Fibroblast of skin of right biceps (primary cell): ENCODE measurements at regions not wholly inside any gene's neighbourhood (a gene's known extent, or its start where the extent isn't known, plus 50 kb on each side); places are given as distances from the start of the nearest gene placed in this dataset.
"Not testable (repeated sequence)": the region's sequence is repeated elsewhere in the genome, so short reads cannot be mapped to it uniquely, and the experiment has no call there.

Experiments used
- DNase-seq: peaks from one replicate; pipeline ENCODE4 v3.0.0-alpha.2; 2013

DNA sequence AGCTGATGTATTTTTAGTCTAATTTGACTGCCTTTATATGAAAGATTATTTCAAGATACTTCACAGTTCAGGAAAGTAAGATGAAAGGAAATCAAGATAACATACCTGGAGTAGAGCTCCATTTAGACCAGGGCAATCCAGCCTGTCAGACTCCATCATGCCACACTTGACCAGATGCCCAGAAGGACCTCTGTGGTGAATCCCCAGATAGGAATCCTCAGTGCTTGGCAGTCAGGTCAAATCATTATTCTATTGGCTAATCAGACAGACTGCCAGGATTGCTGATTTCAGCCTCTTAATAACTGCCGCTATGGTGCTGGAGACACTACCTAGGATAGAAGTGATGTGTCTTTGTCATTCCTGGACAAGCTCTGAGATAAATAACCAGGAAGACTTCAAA, 404.2 kb downstream of the STK39 start:
- no peak for DNase-seq

DNA sequence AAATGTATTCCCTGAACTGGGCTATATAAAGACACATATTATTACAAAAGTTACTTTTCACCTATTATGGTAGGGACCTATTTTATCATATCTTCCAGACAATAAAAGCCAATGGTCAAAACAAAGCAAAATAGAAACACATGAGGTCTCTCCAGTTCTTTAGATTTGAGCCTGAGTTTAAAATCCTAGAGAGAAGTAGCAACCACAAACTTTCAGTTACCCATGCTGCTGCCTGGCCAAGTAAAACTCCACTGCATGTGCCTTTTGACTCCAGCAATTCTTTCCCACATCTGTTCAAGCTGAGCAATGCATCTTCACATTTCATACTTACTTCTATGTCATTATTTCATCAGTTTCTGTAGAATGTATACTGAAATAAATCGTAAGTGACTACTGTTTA, 405.3 kb downstream of the STK39 start:
- DNase-seq = no peak

DNA sequence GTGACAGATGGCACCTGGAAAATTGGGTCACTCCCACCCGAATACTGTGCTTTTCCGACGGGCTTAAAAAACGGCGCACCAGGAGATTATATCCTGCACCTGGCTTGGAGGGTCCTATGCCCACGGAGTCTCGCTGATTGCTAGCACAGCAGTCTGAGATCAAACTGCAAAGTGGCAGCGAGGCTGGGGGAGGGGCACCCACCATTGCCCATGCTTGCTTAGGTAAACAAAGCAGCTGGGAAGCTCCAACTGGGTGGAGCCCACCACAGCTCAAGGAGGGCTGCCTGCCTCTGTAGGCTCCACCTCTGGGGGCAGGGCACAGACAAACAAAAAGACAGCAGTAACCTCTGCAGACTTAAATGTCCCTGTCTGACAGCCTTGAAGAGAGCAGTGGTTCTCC, 412.1 kb downstream of the STK39 start:
- DNase-seq = not testable (repeated sequence)

DNA sequence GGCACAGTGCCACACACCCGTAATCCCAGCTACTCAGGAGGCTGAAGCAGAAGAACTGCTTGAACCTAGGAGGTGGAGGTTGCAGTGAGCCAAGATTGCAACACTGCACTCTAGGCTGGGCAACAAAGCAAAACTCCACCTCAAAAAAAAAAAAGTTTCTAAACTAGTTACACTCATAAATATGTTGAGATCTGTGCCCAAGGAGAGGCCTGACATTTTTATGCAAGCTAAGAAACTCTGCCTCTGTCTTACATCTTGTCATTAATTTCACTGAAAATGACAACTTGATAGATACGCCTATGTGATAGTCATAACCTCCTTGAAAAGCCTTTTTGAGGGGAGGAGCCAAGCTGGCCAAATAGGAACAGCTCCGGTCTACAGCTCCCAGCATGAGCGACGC, 412.7 kb downstream of the STK39 start:
- DNase-seq = no peak

DNA sequence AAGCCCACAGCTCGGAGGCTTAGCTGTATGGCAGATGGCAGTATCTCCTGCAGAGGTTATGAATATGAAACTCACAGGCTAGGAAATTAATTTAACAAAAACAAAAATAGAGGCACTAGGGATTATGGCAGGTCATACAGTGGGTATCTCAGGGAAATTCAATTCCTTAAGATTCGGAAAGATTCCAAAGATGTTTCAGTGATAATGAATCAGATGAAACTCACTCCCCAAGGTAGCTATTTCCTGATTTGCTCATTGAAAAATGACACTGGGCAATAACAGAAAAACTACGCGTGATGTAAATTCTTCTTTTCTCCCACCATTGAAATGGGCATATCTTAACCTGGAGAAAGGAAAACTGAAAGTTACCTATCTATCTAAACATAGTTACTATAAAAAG, 414.1 kb downstream of the STK39 start:
- DNase-seq = no peak

DNA sequence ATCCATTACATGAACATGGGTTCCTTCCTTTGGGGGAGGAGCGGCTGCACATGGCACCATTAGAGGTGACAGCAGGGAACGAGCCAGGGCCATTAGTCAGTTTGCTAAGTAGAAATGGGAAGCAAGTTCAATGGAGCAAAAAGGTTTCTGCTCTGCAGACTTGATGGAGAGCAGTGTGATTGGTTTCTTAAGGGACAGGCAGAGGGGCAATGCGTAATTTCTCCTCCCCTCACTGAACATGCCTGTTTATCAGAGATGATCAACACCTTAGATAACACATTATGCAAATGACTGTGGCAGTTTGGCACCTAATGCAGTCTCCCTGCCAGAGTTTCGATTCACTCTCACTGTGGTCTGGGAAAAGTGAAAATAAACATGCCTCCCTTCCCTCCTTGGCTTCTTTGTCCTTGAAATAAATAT, 414.5 kb downstream of the STK39 start:
- DNase-seq = no peak

DNA sequence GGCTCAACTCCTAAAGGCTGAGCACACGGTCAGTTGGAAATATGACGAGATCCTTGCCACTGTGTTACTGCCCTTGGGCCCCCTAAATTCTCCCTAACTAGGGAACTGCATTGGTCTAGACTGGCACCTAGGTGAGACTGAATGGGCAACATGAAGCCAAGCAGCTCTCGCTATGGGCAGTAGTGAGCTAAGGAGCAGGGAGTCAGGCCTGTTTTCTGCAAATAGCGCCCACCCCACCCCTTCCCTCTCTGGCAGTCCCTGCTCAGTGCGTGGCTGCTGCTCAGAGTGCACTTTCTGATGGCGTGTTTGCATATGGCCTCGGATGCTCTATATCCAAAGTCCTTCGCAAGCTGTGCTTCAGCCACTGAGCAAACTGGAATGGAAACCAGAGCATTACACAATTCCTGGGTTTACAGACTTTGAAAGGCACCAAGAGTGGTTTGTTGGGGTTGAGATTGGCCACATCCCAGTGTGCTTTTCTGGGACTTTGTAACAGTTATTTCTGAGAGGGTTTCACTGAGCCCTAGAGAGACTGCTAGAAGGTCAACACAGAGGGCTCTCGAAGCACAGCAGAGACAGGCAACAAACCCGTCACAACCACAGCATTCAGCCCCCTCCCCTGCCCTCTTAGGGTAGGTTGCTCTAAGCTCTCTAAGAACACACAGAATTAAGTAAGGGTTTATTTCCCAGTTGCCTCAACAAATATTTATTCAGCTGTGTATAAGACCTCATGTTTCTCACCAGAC, 419.9 kb downstream of the STK39 start:
- DNase-seq = no peak

DNA sequence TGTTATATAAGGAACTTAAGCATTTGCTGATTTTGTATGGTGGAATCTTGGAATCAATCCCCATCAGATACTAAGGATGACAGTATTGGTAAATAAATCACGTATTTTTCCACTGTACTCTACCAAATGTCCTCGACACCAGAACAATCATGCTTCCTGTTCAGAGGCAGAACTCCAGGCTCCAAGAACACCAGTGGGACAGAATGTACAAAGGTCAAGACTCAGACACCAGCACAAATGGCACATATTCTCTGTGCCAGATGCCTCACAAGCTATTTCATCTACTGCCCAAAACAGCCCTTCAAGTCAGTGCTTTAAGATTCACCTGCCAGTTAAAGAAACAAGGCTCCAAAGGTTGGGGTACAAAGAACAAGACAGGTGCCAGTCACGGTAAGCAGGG, 420.5 kb downstream of the STK39 start:
- no peak for DNase-seq

DNA sequence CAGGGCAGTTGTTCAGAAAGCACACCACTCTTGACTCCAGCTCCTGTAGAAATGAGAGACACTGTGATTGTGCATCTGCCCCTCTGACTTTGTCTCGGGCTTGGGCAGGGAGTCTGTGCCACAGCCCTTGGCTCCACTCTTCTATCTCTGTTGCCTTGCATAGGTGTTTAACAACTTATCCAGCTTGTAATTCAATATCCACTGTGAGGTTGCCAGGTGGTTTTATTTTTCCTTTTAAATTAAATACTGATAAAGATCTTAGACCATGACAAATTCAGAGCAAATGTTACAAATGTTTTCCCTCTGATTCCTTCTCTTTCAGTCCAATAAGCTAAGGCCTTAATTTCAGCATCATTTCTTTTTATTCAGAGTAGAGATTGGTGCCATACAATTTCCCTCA, 421.7 kb downstream of the STK39 start:
- no peak for DNase-seq

DNA sequence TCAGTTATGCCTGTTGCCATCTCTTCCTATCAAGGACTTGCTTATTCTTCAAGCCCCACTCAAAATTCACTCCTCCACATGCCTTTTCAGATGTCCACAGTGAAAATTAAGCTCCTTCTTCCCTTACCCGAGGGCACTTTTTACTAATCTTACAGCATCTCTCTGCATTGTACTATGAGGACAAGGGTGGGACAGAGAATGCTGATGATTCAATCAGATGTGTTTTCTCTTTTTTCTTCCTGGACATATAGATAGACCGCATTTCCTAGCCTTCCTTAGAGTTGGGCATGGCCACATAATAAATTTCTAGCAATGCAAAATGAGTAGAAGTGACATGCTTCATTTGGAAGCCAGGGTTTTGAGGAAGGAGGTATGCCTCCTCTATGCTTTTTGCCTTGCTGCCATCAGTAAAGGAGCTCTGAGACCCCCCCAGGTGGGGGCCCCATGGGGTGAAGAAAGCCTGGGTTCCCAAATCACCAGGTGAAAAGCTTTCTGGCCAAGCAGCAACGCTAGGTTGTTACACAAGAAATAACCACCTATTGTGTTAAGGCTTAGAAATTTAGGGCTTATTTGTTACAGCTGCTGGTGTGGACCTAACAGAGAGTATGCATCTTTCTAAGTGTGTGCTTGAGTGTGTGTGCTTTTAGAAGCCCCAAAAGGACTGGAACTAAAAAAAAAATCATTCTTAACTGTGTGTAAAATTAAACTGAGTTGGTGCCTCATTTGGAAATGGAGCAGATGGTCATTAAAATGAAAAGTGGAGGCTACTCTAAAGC, 424.5 kb downstream of the STK39 start:
- DNase-seq = no peak

DNA sequence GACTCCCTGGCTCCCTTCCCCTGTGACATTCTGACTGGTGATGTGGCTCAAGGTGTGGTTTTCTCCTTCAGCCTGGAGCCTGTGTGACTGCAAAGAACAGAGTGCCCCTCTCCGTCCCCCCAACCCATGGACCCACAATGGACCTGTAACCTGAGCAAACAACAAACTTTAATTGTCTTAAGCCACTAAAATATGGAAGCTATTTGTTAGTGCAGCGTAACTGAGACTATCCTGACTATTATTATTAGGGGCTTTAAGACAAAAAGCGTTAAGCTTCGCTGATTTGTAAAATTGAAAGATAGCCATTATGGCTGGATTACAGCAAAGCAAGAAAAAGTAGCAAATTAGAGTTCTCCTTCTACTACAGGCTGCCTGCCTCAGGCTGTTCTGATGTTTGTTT, 426.9 kb downstream of the STK39 start:
- no peak for DNase-seq

DNA sequence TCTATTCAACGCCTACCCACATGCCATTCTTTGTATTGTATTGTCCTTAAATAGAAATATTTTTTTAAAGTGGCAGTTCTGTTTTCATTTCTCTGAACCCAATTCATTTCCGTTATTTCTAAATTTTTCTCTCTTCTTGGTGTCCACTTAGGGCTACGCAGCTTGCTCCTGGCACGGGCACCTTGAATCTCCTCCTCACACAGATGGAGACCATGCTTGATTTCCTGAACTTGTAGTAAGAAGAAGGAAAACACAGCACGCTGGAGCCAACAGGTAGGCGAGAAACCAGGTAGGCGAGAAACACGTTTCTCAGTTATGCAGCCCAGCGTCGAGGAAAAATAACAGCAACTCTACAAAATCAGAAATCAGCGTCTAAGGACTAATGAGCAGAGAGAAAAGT, 428.9 kb downstream of the STK39 start:
- no peak for DNase-seq

DNA sequence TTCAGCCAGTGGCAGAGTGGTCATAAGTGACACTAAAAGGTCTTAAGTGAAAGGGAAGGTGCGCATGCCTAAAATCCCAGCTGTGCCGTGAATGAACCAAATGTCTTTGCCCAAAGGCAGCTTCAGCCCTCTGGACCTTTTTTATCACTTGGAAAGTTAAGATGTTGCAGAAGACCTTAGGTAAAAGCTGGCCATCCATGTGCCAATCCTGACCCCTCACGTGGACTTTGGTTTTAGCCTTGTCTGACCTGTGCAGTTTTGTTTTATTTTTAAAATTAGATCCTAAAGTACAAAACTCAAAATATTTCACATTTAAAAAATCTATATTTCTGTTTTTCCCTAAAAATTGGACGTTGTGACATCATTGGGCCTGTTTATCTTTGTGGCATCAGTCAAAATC, 429.5 kb downstream of the STK39 start:
- no peak for DNase-seq

DNA sequence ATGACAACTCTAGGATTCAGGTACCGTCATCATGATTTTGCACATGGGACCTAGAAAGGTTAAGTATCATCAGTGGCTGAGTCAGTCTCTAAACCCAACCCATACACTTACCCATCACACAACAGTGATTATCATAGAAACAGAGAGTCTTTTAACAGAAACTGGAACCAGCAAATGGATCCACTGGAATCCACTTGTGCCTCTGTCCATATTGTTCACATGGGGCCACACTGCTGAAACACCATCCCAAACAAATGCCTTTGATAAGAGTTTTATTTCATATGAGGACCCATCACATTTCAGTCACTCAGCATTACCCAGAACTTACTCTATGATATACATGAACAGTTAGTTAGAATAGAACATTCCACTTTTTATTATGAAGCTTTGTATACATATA, 430.0 kb downstream of the STK39 start:
- DNase-seq = no peak

DNA sequence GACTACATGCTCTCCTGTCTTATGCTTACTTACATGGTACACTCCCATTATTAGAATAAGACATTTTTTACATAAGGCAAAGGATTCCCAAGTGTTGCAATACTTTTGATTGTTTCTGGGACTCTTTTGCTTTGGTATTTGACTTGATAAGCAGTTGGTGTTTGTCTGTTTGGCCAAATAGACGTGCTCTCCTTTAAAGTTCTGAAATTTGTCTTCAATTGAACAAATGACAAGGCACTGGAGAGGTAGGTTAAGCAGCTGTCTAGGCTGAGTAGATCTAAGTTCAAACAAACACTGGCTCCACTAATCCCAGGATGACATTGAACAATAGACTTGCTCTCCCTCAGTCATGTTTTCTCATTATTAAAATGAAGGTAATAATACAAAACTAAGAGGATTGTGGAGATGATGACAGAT, 430.5 kb downstream of the STK39 start:
- DNase-seq = no peak

DNA sequence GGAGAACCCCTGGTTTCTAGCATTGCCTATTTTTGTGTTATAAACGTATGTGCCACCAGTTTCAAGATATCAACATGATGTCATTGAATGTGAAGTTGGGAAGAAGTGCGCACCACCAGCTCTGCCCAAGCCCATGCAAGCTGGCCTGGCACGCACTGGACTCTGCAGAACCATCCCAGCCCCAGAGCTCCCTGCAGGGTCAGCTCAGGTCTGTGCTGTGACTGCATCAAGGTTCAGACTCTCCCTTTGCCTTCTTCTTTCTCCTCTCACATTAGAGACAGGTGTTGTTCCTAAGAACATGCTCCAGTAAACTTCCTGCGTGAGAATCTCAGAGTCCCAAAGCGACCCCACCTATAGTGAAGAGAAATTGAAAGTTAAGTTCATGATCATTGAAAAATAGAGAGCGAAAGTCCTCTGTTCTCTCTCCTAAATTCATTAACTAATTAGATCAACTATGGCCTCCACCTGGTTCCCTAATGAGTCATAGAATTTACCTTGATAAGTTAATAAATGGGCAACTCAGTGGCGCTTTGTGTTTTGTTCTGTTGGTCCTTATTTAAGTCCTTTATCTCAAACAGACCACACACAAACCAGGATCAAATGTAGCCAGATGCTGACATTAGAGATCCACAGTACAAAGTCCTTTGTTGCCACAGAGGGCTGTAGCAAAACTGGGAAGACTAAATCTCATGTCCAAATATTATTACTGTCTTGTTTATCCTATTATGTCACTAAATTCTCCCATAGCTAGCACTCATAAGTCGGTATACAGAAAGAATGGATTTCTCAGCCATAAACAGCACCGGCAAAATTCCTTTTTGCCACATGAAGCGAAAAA, 432.3 kb downstream of the STK39 start:
- DNase-seq = no peak

DNA sequence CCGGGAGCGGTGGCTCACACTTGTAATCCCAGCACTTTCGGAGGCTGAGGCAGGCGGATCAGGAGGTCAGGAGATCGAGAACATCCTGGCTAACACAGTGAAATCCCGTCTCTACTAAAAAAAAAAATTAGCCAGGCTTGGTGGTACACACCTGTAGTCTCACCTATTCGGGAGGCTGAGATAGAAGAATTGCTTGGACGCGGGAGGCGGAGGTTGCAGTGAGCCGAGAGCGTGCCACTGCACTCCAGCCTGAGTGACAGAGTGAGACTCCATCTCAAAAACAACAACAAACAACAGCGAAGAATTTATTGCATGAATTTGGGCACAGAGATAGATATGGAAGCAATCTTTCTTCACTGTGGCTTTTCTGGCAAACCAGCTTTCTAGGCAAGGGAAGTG, 432.9 kb downstream of the STK39 start:
- DNase-seq = not testable (repeated sequence)

DNA sequence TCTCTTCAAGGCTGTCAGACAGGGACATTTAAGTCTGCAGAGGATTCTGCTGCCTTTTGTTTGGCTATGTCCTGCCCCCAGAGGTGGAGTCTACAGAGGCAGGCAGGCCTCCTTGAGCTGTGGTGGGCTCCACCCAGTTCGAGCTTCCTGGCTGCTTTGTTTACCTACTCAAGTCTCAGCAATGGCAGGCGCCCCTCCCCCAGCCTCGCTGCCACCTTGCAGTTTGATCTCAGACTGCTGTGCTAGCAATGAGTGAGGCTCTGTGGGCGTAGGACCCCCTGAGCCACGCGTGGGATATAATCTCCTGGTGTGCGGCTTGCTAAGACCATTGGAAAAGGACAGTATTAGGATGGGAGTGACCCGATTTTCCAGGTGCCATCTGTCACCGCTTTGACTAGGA, 437.6 kb downstream of the STK39 start:
- DNase-seq = not testable (repeated sequence)

DNA sequence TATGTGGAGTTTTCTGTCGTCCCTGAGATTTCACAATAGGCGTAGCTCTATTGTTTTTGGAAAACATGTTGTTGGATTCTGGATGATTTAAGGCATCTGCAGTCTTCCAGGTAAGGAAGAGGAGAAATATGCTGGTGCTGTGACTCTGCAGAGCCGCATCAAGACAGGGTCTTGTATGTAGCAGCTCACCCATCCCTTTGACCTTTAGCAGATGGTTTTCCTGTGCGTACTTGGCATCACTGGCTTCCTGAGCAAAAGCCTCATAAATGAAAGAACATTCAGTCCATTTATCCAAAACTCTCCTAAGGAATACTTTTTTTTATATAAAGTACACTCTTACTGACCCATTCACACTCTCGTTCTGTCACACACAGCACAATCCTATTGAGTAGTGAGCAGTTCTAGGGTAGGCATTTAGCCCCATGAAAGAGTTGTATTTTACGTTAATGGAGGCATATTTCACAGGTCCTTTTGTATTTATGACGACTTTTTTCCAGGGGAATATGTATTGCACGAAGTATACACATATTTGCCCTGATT, 443.9 kb downstream of the STK39 start:
- DNase-seq = no peak

DNA sequence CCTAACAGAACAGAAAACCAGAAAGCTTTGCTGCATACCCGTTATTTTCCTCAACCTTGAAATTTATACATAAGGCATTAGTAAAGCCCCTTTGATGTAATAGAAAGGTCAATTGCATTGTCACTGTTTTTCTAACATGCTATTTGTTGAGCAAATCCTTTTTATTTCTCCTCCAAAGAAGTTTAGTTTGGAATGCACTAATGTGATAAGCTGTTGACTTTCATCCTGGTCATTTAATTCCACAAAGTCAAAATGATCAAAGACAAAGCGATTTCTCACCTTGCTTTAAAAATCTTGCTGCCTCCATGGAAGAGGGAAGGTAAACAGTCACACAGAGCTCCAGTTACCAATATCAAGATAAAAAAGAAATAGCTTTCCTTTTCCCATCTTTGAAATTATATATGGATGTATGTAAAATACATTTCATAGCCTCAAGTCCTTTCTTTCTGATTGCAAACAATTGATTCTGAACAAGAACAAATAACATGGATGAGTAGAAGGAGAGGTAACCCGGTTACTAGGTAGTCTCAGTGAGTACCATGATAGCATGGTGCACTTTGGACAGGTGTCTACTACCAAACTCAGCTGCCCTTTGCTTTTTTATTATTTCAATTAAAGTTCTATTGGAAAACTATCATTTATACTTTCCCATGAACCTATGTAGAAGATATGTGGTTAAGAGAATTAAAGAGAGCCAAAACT, 452.7 kb downstream of the STK39 start:
- no peak for DNase-seq

DNA sequence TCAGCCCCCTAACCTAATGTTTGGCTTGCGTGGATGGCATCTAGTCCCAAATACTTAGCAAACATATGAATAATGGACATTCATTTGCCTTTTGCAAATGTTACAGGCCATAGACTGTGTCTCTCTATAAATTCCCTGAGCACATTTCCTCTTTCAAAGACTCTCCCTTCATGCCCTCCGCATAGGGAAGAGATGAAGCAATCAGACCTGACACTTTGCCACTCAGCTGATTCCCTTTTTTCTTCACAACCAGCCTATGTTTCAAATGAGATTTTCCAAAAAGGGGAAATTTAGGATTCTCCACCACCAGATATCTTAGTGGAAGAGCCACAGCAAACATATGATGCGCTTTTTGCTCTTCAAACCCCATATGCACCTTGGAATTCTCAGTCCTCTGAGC, 453.7 kb downstream of the STK39 start:
- DNase-seq = no peak

DNA sequence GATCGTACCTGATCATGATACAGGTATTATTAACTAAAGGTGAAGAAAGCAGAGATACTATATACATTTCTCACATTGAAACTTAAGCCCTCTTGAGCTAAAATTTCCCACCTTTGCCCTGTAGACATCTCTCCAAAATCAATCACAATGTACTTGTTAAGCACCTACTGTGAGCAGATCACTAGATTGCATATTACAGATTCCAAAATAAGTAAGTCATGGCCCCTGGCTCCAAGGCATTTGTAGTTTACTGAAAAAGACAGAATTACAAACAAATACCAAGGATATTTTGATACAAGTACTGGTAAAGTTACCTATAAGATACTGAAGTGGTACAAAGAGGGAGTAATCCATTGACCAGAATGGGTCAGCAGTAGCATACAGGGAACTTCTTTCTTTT, 455.3 kb downstream of the STK39 start:
- DNase-seq = no peak
